Mucosa of gallbladder (tissue), 1 donor: ENCODE measurements at regions not wholly inside any gene's neighbourhood (a gene's known extent, or its start where the extent isn't known, plus 50 kb on each side); places are given as distances from the start of the nearest gene placed in this dataset.
A peak's percentile ranks its signal among the peaks of the same experiment; 100 is the strongest.

Source experiments
- DNase-seq: peaks from one replicate; pipeline ENCODE4 v3.0.0-alpha.2; 2020; ENCODE audit warnings: low spot score
- donor health status: DM: no; HTN: no; CAD: no.

DNA sequence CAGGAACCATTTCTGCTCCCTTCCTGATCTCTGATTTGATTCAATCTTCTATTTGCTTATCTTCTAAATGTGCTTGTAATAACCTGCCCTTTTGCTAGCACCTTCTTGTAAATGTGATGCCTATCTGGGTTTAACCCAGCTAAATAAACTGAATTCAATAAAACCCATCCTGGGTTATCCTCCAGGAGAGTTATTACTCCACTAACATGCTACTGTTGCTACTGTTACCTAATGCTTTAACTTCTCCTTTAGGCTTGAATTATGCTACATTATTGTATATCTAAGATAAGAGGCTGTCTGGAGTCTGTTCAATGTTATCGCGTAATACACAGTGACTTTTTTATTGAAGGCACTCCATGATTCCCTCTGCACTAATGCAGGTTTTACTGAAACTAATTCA lies 206.5 kb upstream of the CTAGE1 start:
- DNase-seq = no peak

GRCh38 chr18:22625406-22625805 lies 207.7 kb upstream of the CTAGE1 start:
- DNase-seq = no peak

DNA sequence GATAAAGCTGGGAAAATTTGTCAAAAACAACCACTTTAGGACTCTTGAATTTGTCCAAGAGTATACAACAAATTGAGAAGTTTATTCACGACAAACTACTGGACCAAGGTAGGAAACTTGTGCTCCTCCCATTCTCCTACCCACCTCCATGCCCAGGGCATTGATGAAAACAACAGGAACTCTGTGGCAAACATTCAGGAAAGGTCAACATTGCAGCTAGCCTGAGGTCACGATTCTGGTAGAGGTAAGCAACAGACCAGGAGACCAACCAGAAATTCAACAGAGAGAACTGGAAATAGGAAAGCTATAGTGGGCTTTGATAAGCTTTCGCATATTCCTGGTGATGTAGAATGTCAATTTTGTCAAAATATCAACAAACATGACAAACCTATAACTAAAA lies 209.1 kb upstream of the CTAGE1 start:
- DNase-seq = no peak

- no peak for DNase-seq
These were observed 209.8 kb upstream of the CTAGE1 start for GRCh38 chr18:22627506-22627905.

DNA sequence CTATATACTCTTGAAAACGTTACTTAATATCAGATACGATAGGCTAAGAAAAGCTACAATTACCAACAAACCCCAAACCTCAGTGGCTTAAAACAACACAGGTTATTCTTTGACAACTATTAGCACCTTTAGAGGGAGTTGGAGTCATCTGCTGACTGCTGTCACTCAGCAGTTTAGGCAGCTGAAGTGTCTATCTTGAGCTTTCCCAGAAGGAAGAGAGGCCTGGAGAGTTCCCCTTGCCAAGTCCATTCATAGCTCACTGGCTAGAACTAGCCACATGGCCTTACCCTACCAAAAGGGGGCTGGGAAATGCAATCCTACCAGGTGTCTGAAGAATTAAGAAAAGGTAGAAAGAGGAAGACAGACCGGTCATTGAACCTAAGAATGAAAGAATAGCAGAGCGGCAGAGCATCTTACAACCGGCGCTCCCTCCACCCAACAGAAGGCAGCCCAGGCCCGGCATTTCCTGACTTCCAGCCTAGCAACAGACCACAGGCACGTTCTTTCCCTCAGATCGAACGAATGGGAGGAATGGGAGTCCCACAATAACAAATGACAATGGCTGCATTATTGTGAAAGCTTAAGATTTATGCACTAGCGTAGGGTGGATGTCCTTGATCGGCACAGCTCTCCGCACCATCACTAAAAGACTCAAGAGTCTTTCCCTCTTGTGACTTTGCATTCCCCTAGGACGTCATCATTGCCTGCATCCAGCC lies 211.2 kb upstream of the CTAGE1 start:
- DNase-seq = no peak

GRCh38 chr18:22630980-22631379 lies 213.3 kb upstream of the CTAGE1 start:
- no peak for DNase-seq

- DNase-seq = no peak
These were observed 214.5 kb upstream of the CTAGE1 start for GRCh38 chr18:22632191-22632590.

DNA sequence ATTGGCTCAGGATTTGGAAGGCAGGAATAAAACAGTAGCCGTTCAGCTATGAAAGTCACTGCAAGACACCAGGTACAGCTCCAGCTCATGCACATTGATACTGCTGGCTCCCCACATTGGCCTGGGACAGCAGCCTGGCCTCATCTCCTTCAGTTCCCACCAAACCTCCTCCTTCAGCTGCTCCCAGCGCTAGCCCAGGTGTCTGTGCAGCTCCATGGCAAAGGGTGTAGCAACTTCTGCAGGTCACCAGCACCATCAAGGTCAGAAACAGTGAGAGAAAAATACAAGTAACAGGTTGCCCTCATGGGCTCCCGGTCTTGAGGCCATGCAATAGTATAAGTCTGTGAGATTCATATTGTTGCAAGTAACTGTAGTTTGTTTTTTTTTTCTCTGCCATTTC lies 216.7 kb upstream of the CTAGE1 start:
- no peak for DNase-seq

DNA sequence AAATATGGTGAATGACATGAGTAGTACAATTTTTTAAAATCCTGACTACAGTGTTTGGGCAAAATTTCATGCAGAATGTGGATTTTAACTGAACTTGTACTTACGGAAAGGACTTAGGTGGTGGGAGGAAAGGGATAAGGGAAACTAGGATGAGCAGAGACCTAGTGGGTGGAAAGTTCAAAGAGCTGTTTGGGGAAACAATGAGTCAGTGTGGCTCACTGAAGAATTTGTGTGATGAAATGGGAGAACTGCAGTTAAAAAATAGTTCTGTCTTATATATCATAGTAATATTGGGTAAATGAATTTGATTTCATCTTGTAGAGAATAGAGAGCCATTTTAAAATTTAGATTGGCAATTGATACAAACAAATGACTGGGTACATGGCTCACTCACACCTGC lies 220.1 kb upstream of the CTAGE1 start:
- DNase-seq = no peak

DNA sequence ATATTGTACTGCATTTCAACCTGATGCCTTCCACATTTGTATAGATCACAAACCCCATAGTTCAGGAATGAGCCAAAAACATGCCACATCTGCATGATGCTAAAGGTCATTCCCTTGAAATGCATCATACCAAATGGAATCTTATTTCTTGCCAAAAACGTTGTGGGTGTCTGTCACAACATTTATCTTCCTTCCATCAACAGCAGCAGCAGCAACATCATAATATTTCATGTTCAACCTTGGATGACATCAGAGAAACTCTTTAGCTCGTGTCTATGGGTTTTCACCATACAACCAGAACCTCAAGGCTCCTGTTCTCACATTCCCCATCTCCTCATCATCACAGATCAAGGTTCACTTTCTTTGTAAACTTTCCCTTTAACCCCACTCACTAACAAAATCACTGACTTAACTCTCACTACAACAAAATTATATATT lies 221.3 kb upstream of the CTAGE1 start:
- DNase-seq = no peak

DNA sequence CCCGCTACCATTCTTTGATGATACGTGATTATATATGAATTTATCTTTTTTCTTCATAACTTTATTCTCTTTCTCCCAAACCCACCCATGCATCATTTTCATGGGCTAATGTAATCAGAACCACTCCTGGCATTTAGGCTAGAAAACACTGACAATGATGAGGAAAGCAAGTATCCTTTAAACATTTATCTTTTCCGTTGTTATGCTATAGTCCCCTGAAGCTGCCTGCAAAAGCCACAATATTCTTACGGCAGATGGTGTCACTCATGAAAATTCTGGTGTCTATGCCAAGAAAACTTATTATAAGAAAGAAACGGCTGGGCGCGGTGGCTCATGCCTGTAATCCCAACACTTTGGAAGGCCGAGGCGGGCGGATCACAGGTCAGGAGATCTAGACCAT lies 221.8 kb upstream of the CTAGE1 start:
- no peak for DNase-seq

- DNase-seq = no peak
These were observed 222.6 kb upstream of the CTAGE1 start for GRCh38 chr18:22640281-22640842.

- DNase-seq = no peak
These were observed 224.2 kb upstream of the CTAGE1 start for GRCh38 chr18:22641958-22642357.

DNA sequence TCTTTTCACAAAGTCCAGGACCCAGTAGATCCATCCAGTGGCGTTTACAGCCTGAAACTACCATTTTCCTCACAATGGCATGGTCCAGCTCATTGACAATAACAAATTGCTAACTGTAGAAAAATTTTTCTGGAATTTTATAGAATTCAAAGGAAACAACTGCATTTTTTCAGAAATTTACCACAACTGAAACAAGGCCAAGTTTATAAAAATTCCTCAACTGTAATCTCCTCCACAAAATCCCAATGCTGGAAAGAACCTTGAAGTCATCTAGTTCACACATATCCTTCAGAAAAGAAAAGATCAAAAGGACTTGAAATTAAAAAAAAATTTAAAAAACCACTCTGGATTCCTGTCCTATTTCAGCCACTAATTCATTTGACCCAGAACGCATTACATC lies 226.0 kb upstream of the CTAGE1 start:
- DNase-seq = no peak

- DNase-seq = no peak
These were observed 232.5 kb upstream of the CTAGE1 start for GRCh38 chr18:22650247-22650646.

DNA sequence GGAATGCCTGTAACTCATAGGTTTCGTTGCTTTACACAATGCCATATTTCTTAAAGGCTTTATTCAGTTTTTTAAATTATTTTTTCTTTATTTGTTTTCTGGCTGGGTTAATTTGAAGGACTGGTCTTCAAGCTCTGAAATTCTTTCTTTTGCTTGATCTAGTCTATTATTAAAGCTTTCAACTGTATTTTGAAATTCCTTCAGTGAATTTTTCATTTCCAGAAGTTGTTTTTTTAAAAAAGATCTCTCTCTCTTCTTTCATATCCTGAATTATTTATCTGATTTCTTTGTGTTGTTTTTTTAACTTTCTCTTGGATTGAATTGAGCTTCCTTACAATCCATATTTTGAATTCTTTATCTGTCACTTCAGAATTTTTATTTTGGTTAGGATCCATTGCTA lies 239.9 kb upstream of the CTAGE1 start:
- DNase-seq = no peak

DNA sequence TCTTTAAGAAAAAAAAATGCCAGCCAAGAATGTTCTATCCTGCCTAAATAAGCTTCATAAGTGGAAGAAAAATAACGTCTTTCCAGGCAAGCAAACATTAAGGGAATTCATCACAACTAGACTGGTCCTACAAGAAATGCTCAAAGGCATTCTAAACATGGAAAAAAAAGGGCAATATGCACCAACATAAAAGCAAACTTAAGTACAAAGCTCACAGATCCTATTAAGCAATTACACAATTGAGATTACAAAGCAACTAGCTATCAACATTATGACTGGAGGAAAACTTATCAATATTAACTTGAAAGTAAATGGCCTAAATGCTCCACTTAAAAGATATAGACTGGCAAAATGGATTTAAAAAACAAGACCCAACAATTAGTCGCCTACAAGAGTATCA lies 240.6 kb upstream of the CTAGE1 start:
- no peak for DNase-seq

- no peak for DNase-seq
These were observed 245.7 kb upstream of the CTAGE1 start for GRCh38 chr18:22663378-22663777.

GRCh38 chr18:22666411-22666940 lies 248.8 kb upstream of the CTAGE1 start:
- peak; percentile 77 for DNase-seq

- no peak for DNase-seq
These were observed 249.4 kb upstream of the CTAGE1 start for GRCh38 chr18:22667156-22667555.

GRCh38 chr18:22667616-22668422 lies 250.1 kb upstream of the CTAGE1 start:
- DNase-seq = no peak

GRCh38 chr18:22668496-22668895 lies 250.8 kb upstream of the CTAGE1 start:
- DNase-seq = no peak

DNA sequence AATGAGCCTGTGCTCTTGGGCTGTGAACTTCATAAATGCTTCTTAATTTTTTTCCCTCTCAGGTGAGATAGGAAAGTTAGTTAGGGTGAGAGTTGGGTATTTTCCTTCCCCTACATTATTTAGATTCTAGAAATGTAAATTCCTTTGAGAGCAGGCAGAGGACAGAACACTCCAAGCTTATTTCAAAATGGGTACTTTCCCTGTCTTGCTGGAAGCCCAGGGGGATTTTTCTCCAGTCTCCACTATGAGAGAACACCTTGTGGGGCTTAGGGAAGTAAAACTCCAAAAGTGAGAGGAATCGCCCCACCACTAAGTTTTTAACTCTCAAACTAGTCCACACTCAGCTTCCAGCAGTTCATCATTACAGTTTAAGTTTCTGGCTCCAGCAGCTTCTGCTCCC lies 253.2 kb upstream of the CTAGE1 start:
- no peak for DNase-seq
